PFSK-1 (cell line): ENCODE measurements at regions not wholly inside any gene's neighbourhood (a gene's known extent, or its start where the extent isn't known, plus 50 kb on each side); places are given as distances from the start of the nearest gene placed in this dataset.

Experiments
- POLR2AphosphoS5 ChIP-seq: IDR thresholded peaks from 2 replicates; pipeline ENCODE4 v1.6.1; 2012; ENCODE audit warnings: low read depth, mild to moderate bottlenecking, control low read depth, low read length, moderate library complexity
- SIN3A ChIP-seq: IDR thresholded peaks from 2 replicates; pipeline ENCODE4 v1.6.1; 2012; ENCODE audit warnings: mild to moderate bottlenecking, low read length, moderate library complexity, borderline replicate concordance; ENCODE audit not compliant: insufficient read depth

- TF ChIP-seq POLR2AphosphoS5 (no peak), SIN3A (no peak)
Measured at GRCh38 chr5:17709011-17709710, 74.9 kb downstream of the TAF11L14 start.
